ENCODE measurements at regions not wholly inside any gene's neighbourhood (a gene's known extent, or its start where the extent isn't known, plus 50 kb on each side); places are given as distances from the start of the nearest gene placed in this dataset.
"Not testable (repeated sequence)": the region's sequence is repeated elsewhere in the genome, so short reads cannot be mapped to it uniquely, and the experiment has no call there.

GRCh38 chr12:88362439-88362838 lies 217.8 kb downstream of the KITLG start:
- Histone ChIP-seq H3K4me1 (peaks cover 0 to 7% (median 0%) of the 10 kb centered on the region in 4 donors), H3K4me3 (no peak overlapping the region), H3K27me3 (no peaks in the 10 kb centered on the region), H3K9me3 (no peaks in the 10 kb centered on the region), H3K36me3 (no peaks in the 10 kb centered on the region), H3K27ac (no peak overlapping the region)
- intact Hi-C loops (cut with DNase I; ENCODE audit: low total_unique reads): no loop called here
- no peak for DNase-seq
- TF ChIP-seq CTCF (IDR thresholded peaks at IDR 0.05): no peak

- H3K4me3 ChIP-seq: no peak overlapping the region
- no peaks in the 10 kb centered on the region for H3K9me3 ChIP-seq
- no peak for TF ChIP-seq CTCF (IDR thresholded peaks at IDR 0.05)
- intact Hi-C loops (cut with DNase I; ENCODE audit: low total_unique reads): no loop called here
- H3K27me3 ChIP-seq: no peaks in the 10 kb centered on the region
- H3K4me1 ChIP-seq: peaks cover 0 to 7% (median 0%) of the 10 kb centered on the region in 4 donors
- H3K27ac ChIP-seq: no peak overlapping the region
- no peak for DNase-seq
- H3K36me3 ChIP-seq: no peaks in the 10 kb centered on the region
Observed at GRCh38 chr12:88365403-88365802, 214.9 kb downstream of the KITLG start.

- no peak for TF ChIP-seq CTCF (IDR thresholded peaks at IDR 0.05)
- peaks cover 0 to 7% (median 0%) of the 10 kb centered on the region in 4 donors for H3K4me1 ChIP-seq
- no peak for DNase-seq
- H3K9me3 ChIP-seq: no peaks in the 10 kb centered on the region
- no peak overlapping the region for H3K27ac ChIP-seq
- H3K27me3 ChIP-seq: no peaks in the 10 kb centered on the region
- H3K36me3 ChIP-seq: no peaks in the 10 kb centered on the region
- intact Hi-C loops (cut with DNase I; ENCODE audit: low total_unique reads): no loop called here
- H3K4me3 ChIP-seq: no peak overlapping the region
Observed at GRCh38 chr12:88366101-88366500, 214.2 kb downstream of the KITLG start.

- H3K27ac ChIP-seq: no peak overlapping the region
- no peak for DNase-seq
- H3K36me3 ChIP-seq: no peaks in the 10 kb centered on the region
- TF ChIP-seq CTCF (IDR thresholded peaks at IDR 0.05): no peak
- intact Hi-C loops (cut with DNase I; ENCODE audit: low total_unique reads): no loop called here
- H3K27me3 ChIP-seq: no peaks in the 10 kb centered on the region
- H3K4me1 ChIP-seq: peaks cover 0 to 7% (median 0%) of the 10 kb centered on the region in 4 donors
- no peak overlapping the region for H3K4me3 ChIP-seq
- no peaks in the 10 kb centered on the region for H3K9me3 ChIP-seq
Observed at GRCh38 chr12:88367231-88367630, 213.0 kb downstream of the KITLG start.

GRCh38 chr12:88368077-88368476 lies 212.2 kb downstream of the KITLG start:
- H3K27ac ChIP-seq; DNase-seq; H3K4me1 ChIP-seq; H3K9me3 ChIP-seq; H3K27me3 ChIP-seq; H3K4me3 ChIP-seq; H3K36me3 ChIP-seq; intact Hi-C loops (cut with DNase I; ENCODE audit: low total_unique reads): not testable (repeated sequence)

- Histone ChIP-seq H3K36me3 (no peaks in the 10 kb centered on the region), H3K27me3 (no peaks in the 10 kb centered on the region), H3K27ac (no peak overlapping the region), H3K9me3 (no peaks in the 10 kb centered on the region), H3K4me3 (no peak overlapping the region), H3K4me1 (no peaks in the 10 kb centered on the region)
- intact Hi-C loops (cut with DNase I; ENCODE audit: low total_unique reads): no loop called here
- peak; percentile 28 to 65 for DNase-seq
- TF ChIP-seq CTCF (IDR thresholded peaks at IDR 0.05): no peak
Observed at GRCh38 chr12:88371416-88372183, 208.7 kb downstream of the KITLG start.
